ENCODE measurements at regions not wholly inside any gene's neighbourhood (a gene's known extent, or its start where the extent isn't known, plus 50 kb on each side); places are given as distances from the start of the nearest gene placed in this dataset.
"Not testable (repeated sequence)": the region's sequence is repeated elsewhere in the genome, so short reads cannot be mapped to it uniquely, and the experiment has no call there.

GRCh38 chr6:90463359-90463758 lies 123.5 kb downstream of the MAP3K7 start:
- peak; percentile 70 for DNase-seq

- peak; percentile 21 for DNase-seq
These were observed 124.8 kb downstream of the MAP3K7 start for GRCh38 chr6:90462102-90462501.

- DNase-seq = peak; percentile 50
These were observed 125.5 kb downstream of the MAP3K7 start for GRCh38 chr6:90461383-90461782.

- peak; percentile 67 for DNase-seq
These were observed 126.8 kb downstream of the MAP3K7 start for GRCh38 chr6:90460051-90460450.

DNA sequence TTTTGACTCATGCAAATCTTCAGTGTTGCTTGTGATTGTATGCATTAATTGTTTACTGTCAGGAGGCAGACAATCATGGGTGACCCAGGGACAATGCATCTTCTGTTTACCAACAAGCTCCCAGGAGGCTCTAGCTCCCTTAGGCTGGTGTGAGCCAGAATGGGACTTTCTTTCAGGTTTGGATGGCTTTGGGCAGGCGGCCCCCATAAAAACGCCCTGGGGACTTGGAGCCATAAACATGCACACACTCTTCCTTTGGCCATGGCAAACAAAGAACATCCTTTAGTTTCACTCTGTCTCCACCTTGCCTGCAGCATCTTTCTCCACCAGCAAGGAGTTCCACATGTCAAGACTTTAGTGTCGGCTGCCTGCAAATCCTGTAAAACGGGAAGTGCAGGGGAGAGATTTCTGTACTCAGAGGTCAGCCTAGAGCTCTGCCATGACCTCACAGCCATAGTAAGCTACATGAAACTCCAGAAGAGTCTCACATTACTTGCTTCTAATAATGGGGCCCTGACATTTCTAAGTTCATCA lies 127.6 kb downstream of the MAP3K7 start:
- peak; percentile 55 for DNase-seq

DNA sequence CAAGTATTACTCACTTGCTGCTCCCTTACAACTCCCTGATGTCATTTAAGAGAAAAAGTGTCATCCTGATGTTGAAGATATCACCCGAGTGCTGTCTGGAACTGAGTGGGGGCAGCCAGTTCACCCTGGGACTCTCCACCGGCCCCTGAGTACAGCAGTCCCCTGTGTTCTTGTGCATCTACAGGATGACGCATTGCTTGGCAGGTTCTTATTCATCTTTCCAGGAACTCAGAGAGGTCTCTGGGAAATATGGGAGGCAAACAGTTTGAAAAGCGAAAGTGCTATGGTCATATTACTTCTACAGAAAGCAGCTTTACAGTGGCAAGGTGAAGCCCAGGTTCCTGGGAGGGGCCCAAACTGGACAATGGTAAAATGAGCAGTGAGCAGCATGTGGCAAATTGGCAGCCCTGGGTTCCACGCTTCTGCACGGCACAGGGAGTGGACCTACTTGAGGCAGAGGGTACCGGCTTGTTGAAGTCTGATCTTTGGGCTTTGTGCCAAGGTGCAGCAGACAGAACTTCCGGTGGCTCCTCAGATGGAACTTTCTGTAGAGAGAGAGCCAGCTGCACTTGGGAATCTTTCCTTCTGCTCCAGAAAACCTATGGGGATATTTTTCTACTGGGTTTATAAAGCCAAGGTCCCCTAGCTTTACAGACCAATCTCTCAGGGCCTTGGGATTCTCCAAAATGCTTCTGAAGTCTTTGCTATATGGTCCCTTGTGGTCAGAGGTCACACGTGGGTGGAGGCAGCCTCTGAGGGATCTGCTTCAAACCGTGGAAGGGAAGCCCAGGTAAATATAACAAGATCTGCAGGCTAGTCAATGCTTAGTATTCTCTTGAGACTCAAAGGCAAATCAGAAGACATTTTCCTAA lies 128.3 kb downstream of the MAP3K7 start:
- DNase-seq = peak; percentile 86

DNA sequence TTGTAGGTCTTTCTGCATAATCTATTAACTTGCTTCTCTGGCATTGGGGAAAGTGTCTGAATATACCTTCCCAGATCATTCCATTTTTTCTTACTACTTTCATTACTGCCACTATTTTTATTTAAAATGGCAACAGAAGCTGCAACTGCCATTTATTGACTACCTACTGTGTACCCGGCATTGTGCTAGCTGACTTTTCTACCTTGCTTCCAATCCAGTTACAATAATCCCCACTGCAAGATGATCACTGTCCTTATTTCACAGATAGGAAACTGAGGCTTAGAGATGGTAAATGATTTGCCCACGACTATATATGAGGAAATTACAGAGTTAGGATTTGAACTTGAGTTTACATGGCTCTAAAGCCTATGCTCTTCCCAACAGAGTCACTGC lies 129.0 kb downstream of the MAP3K7 start:
- no peak for DNase-seq

DNA sequence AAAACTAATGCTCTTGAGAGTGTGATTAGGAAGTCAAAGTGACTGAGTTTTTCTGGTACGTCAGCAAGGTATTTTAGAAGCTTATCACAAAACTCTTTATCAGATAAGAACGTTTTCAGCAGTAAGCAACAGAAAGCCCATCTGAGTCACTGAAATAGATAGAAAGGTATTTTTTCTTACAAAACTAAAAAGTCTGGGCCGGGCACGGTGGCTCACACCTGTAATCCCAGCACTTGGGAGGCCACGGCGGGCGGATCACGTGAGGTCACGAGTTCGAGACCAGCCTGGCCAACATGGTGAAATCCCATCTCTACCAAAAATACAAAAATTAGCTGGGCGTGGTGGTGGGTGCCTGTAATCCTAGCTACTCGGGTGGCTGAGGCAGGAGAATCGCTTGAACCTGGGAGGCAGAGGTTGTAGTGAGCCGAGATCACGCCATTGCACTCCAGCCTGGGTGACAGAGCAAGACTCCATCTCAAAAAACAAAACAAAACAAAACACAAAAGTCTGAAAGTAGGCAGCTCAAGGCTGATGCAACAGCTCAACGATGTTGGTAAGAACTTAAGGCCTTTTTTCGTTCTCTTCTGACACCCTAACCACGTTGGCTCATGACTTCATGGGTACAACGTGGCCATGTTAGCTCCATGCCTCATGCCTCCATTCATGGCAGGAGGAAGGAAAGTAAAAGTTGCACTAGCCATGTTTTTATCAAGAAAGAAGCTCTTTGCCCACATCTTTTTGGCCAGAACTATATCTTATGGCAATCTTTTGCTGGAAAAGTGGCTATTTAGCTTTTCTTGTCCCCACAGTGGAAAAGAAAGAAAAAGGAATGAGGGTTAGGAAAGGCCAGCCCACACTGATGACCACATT lies 129.6 kb downstream of the MAP3K7 start:
- DNase-seq = not testable (repeated sequence)

DNA sequence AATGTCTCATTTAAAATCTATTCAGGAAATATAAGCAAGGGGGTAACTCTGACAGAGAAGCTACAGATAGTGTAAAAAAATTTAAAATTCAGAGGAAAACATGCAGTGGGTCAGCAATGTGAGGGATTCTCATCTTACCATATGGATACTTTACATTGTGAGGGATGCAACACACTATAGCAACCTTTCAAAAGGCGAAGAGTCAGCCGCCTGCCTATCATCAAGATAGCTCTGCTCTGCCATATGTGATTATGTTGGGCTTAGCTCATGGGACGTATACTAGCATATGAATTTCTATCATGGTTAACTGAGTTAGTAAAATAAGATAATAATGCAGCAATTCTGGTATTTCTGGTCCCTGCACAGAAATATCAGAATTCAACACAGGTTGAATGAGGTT lies 130.9 kb downstream of the MAP3K7 start:
- no peak for DNase-seq

DNA sequence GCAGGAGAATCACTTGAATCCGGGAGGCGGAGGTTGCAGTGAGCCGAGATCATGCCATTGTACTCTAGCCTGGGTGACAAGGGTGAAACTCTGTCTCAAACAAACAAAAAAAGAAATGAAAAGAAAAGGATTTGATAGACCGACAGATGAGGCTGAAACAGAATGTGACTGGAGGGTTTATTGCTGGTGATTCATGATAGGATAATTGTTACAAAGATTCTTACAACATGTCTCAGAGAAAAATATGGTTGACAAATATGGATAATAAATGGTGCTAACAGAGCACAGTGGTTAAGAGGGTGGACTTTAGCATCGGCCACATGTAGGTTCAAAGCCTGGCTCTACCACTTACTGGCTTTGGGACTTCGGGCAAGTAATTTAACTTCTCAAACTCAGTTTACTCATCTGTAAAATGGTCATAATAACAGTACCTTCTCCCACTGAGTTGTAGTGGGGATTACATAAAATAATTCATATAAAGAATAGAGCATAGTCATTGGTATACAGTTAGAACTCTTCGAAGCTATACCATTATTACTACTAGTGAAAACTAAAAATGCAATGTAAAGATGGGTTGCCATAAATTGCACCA lies 131.9 kb downstream of the MAP3K7 start:
- DNase-seq = no peak

- DNase-seq = no peak
These were observed 136.5 kb downstream of the MAP3K7 start for GRCh38 chr6:90450268-90450953.

GRCh38 chr6:90449311-90449710 lies 137.6 kb downstream of the MAP3K7 start:
- DNase-seq = no peak

DNA sequence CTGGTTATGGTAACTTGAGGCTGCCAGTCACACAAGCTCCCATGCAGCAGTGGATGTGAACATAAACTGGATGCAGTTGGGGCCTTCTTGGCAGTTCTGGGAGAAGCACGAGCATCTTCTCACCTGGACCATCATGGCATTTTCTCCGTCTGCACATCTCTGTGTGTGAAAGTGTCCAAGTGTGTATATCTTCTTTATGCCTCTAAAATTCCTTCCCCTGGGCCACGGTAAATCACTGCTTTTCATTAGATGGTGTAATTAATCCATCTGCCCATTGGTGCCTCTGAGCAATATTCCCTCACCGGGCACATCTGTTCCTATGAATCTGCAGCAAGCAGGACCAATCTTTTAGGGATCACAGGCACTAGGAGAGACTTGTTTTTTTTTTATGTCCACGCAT lies 138.0 kb downstream of the MAP3K7 start:
- DNase-seq = no peak

- no peak for DNase-seq
These were observed 140.7 kb downstream of the MAP3K7 start for GRCh38 chr6:90446164-90446563.

DNA sequence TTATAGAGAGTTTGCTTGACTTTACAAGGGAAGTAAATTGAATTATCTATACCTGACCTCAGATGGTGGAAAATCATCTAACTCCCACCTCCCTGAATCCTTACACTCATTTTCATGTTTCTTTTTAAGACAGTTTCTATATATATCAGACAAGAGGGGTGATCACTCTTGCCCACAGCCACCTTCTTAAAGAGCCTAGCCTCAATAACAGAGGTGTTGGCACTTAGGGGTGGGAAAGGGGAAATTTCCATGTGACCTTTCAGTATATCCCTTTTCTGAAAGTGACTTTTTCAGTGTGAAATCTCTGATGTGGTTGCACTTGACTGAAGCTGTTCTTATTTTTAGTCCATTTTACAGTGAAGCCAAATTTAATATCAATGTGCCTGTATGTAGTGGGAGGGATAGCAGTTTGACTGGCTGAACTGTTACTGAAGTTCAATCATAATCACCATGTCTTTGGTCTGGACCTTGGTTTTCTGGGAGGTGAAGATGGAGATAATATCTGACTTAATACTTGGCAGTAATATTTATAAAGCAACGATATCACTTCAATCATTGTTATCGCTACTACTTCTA lies 141.3 kb downstream of the MAP3K7 start:
- no peak for DNase-seq

- DNase-seq = no peak
These were observed 142.6 kb downstream of the MAP3K7 start for GRCh38 chr6:90444160-90444714.

- no peak for DNase-seq
These were observed 144.5 kb downstream of the MAP3K7 start for GRCh38 chr6:90442366-90442765.

DNA sequence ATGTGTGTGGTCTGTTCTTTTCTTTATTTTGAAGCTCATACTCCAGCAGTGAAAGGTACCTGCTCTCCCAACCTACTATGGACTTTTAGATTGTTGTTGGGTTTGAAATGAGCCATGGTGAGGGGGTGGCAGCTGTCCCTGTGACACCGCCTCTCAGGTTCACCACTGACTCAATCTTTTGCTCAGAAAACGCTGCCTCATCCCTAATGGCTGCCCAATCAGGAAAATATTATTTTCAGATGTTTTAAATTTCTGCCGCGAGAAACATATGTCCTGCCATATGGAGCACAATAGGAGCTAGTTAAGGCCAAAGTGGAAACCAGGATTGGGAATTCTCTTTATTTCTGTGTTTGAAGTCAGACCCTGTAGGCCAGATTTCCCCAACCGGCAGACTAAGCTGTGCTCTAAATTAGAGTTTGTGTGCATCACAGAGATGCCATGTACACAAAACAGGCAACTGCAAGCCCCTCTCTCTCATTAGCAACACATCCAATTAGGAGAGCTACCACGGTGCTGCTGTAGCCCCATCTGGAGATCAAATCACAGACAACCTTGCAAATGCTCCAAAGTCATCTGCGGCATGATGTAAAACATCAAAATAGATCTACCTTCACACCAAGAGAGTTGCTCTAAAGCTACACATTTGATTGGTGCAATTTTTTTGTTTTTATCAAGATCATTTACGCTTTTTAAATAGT lies 144.1 kb upstream of the BACH2 start:
- DNase-seq = no peak

DNA sequence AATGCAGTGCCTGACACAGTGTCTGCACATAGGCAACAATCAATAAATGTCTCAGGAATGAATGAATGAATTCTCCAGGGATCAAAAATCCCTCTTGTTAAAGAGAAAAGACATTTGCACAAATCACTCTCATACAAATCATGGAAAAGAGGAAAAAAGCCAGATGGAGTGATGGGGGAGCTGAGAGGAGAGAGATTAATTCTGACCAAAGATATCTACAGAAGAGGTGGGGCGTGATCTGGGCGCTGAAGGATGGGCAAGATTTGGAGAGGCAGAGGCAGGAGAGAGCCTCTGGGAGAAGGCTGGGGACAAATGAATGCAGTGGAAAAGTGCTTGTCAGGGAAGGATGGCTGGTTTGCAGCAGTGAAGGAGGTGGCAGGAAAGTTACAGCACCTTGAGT lies 142.9 kb upstream of the BACH2 start:
- DNase-seq = no peak

DNA sequence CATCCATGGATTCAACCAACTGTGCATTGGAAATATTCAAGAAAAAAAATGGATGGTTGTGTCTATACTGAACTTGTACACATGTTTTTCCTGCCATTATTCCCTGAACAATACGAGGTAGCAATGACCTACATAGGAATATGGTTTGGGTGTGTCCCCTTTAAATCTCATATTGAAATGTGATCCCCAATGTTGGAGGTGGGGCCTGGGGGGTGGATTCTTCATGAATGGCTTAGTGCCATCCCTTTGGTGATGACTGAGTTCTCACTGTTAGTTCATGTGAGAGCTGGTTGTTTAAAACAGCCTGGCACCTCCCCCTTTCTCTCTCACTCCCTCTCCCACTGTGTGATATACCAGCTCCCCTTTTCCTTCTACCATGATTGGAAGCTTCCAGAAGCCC lies 139.8 kb upstream of the BACH2 start:
- no peak for DNase-seq

GRCh38 chr6:90435207-90435899 lies 138.7 kb upstream of the BACH2 start:
- DNase-seq = no peak

Measured in activated CD8-positive, alpha-beta memory T cell treated with anti-CD3 and anti-CD28 coated beads for 24 hours (primary cell).